GM23338 (cell line): ENCODE measurements at regions not wholly inside any gene's neighbourhood (a gene's known extent, or its start where the extent isn't known, plus 50 kb on each side); places are given as distances from the start of the nearest gene placed in this dataset.

Source experiments
- ATAC-seq: fragments of 200-7000 bp; cut with Tn5 transposase; 3 replicates; pipeline ENCODE4 v1.9.1; 2020
- DNase-seq: peaks from one replicate; pipeline ENCODE4 v3.0.0-alpha.2; 2015; ENCODE audit warnings: low spot score
- H2AFZ ChIP-seq: fragments of 200-600 bp; sonication (generic); 2 replicates; pipeline ENCODE4 v1.8.0; 2016; ENCODE audit warnings: antibody characterized with exemption, mild to moderate bottlenecking, moderate library complexity
- H3F3A ChIP-seq: fragments of 200-600 bp; sonication (generic); replicated peaks from 2 replicates; pipeline ENCODE4 v1.8.0; 2017; ENCODE audit warnings: antibody characterized with exemption, mixed run types, low read depth
- H3K27ac ChIP-seq: fragments of 200-600 bp; sonication (generic); 2 replicates; pipeline ENCODE4 v1.6.1; 2016; ENCODE audit warnings: low read depth
- H3K27me3 ChIP-seq: fragments of 200-600 bp; sonication (generic); 2 replicates; pipeline ENCODE4 v1.8.0; 2016; ENCODE audit warnings: mild to moderate bottlenecking, mixed run types, moderate library complexity; ENCODE audit not compliant: insufficient read depth
- H3K36me3 ChIP-seq: fragments of 200-600 bp; sonication (generic); 2 replicates; pipeline ENCODE4 v1.8.0; 2016; ENCODE audit warnings: mild to moderate bottlenecking; ENCODE audit not compliant: insufficient read depth
- H3K4me1 ChIP-seq: fragments of 200-600 bp; sonication (generic); 2 replicates; pipeline ENCODE4 v1.8.0; 2016; ENCODE audit warnings: mild to moderate bottlenecking, moderate library complexity; ENCODE audit not compliant: insufficient read depth
- H3K4me2 ChIP-seq: fragments of 200-600 bp; sonication (generic); 2 replicates; pipeline ENCODE4 v1.7.1; 2017; ENCODE audit warnings: mixed run types
- H3K4me3 ChIP-seq: fragments of 200-600 bp; sonication (generic); 2 replicates; pipeline ENCODE4 v1.6.1; 2016; ENCODE audit warnings: mixed run types
- H3K79me2 ChIP-seq: fragments of 200-600 bp; sonication (generic); replicated peaks from 2 replicates; pipeline ENCODE4 v1.8.0; 2017; ENCODE audit warnings: mild to moderate bottlenecking; ENCODE audit not compliant: insufficient read depth
- H3K9me2 ChIP-seq: fragments of 200-600 bp; sonication (generic); 2 replicates; pipeline ENCODE4 v1.8.0; 2017; ENCODE audit not compliant: insufficient read depth
- H4K20me1 ChIP-seq: fragments of 200-600 bp; sonication (generic); replicated peaks from 2 replicates; pipeline ENCODE4 v1.8.0; 2017; ENCODE audit warnings: mild to moderate bottlenecking; ENCODE audit not compliant: insufficient read depth
- H3K27ac Mint-ChIP-seq: 2 replicates; pipeline ENCODE4 v1.8.0; 2020; ENCODE audit warnings: inconsistent platforms, mild to moderate bottlenecking, moderate library complexity, mixed read lengths
- H3K27me3 Mint-ChIP-seq: 3 replicates; pipeline ENCODE4 v1.8.0; 2022; ENCODE audit warnings: low read depth, mild to moderate bottlenecking, moderate library complexity, mixed read lengths, inconsistent platforms; ENCODE audit not compliant: insufficient read depth, poor library complexity
- H3K36me3 Mint-ChIP-seq: 3 replicates; pipeline ENCODE4 v1.8.0; 2021; ENCODE audit warnings: low read depth, mild to moderate bottlenecking, inconsistent platforms, moderate library complexity, mixed read lengths
- H3K4me1 Mint-ChIP-seq: 3 replicates; pipeline ENCODE4 v1.8.0; 2020; ENCODE audit warnings: mild to moderate bottlenecking, inconsistent platforms, mixed read lengths
- H3K4me3 Mint-ChIP-seq: 3 replicates; pipeline ENCODE4 v1.8.0; 2021; ENCODE audit warnings: moderate library complexity, mild to moderate bottlenecking, inconsistent platforms, mixed read lengths
- H3K9me3 Mint-ChIP-seq: 3 replicates; pipeline ENCODE4 v1.8.0; 2020; ENCODE audit warnings: moderate library complexity, mild to moderate bottlenecking, inconsistent platforms, mixed read lengths
- CREB1 ChIP-seq: fragments of 250-450 bp; sonication (Bioruptor Pico); IDR thresholded peaks from 2 replicates; pipeline ENCODE4 v1.5.0; 2020; ENCODE audit warnings: low read depth, mild to moderate bottlenecking, moderate library complexity
- ETS1 ChIP-seq: IDR thresholded peaks from 2 replicates; pipeline ENCODE4 v1.6.1; 2016; ENCODE audit warnings: antibody characterized with exemption
- EZH2 ChIP-seq: fragments of 200-600 bp; sonication (generic); IDR thresholded peaks from one replicate; pipeline ENCODE4 v1.8.0; 2017; ENCODE audit warnings: antibody characterized with exemption, mild to moderate bottlenecking, low read depth; ENCODE audit not compliant: unreplicated experiment
- EZH2phosphoT487 ChIP-seq: fragments of 200-600 bp; sonication (generic); IDR thresholded peaks from one replicate; pipeline ENCODE4 v1.8.1; 2018; ENCODE audit warnings: antibody characterized with exemption; ENCODE audit not compliant: unreplicated experiment
- JUNB ChIP-seq: IDR thresholded peaks from one replicate; pipeline ENCODE4 v1.6.1; 2016; ENCODE audit warnings: antibody characterized with exemption; ENCODE audit not compliant: unreplicated experiment
- NANOG ChIP-seq: IDR thresholded peaks from 2 replicates; pipeline ENCODE4 v1.6.1; 2016; ENCODE audit warnings: antibody characterized with exemption, borderline replicate concordance
- POLR2AphosphoS5 ChIP-seq: IDR thresholded peaks from 2 replicates; pipeline ENCODE4 v1.6.1; 2016; ENCODE audit warnings: antibody characterized with exemption, low read depth
- STAT1 ChIP-seq: IDR thresholded peaks from one replicate; pipeline ENCODE4 v1.6.1; 2016; ENCODE audit warnings: antibody characterized with exemption; ENCODE audit not compliant: unreplicated experiment
- ZNF114 ChIP-seq: fragments of 250-450 bp; sonication (Bioruptor Pico); IDR thresholded peaks from 2 replicates; pipeline ENCODE4 v1.5.0; 2020; ENCODE audit warnings: mild to moderate bottlenecking, moderate library complexity
- ZNF462 ChIP-seq: fragments of 250-450 bp; sonication (Bioruptor Pico); IDR thresholded peaks from 2 replicates; pipeline ENCODE4 v1.5.0; 2020; ENCODE audit warnings: mild to moderate bottlenecking, moderate library complexity
- TF ChIP-seq, protein P1 (sequence below), 2 experiments: fragments of 200-600 bp in 1 of 2; sonication (generic) in 1 of 2; conservative IDR thresholded peaks; 2 replicates each; pipeline versions ENCODE4 v1.5.1 to v1.6.1; 2016 to 2017; ENCODE audit warnings: antibody characterized with exemption in 2 of 2, low read depth in 2 of 2, mild to moderate bottlenecking in 2 of 2, moderate library complexity in 1 of 2

DNA sequence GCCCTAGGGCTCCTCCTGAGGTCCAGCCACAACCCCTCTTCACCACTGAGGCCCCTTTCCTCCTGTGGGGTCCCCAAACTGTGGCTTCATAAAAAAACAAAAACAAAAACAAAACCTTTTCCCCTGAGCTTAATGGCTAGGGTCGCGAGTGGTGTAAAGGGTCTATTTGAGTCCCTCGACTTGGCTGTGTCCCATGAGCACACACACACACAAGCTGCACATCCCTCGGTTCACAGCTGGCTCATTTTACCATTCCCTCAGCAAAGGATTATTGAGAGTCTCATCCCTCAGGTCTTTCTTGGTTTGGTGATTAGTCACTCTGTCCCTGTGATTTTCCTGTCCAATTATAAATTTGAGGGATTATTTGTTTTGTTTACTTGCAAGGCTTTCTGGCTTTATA is 206.1 kb upstream of the SASH1 start:
- Histone ChIP-seq H3K27ac (no peak overlapping the region), H3F3A (no peaks in the 10 kb centered on the region), H3K4me2 (no peak overlapping the region), H4K20me1 (no peaks in the 10 kb centered on the region), H3K79me2 (no peaks in the 10 kb centered on the region), H3K36me3 (no peaks in the 10 kb centered on the region; the same call in 1 of the 2 replicates), H2AFZ (peak overlapping the region; percentile 72; the same call in 1 of the 2 replicates), H3K4me3 (no peak overlapping the region), H3K4me1 (no peaks in the 10 kb centered on the region), H3K9me2 (no peaks in the 10 kb centered on the region), H3K27me3 (no peaks in the 10 kb centered on the region)
- no peak for TF ChIP-seq CREB1
- no peak for TF ChIP-seq POLR2AphosphoS5
- TF ChIP-seq NANOG, result no peak
- TF ChIP-seq ETS1, result no peak
- TF ChIP-seq EZH2phosphoT487, result no peak
- TF ChIP-seq JUNB, result no peak
- no peak for TF ChIP-seq STAT1
- TF ChIP-seq, protein P1, sequence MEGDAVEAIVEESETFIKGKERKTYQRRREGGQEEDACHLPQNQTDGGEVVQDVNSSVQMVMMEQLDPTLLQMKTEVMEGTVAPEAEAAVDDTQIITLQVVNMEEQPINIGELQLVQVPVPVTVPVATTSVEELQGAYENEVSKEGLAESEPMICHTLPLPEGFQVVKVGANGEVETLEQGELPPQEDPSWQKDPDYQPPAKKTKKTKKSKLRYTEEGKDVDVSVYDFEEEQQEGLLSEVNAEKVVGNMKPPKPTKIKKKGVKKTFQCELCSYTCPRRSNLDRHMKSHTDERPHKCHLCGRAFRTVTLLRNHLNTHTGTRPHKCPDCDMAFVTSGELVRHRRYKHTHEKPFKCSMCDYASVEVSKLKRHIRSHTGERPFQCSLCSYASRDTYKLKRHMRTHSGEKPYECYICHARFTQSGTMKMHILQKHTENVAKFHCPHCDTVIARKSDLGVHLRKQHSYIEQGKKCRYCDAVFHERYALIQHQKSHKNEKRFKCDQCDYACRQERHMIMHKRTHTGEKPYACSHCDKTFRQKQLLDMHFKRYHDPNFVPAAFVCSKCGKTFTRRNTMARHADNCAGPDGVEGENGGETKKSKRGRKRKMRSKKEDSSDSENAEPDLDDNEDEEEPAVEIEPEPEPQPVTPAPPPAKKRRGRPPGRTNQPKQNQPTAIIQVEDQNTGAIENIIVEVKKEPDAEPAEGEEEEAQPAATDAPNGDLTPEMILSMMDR (conservative IDR thresholded peaks at IDR 0.05; ENCODE audit: low read depth in 2 of 2), result no peak
- no peaks in the 10 kb centered on the region for H3K4me1 Mint-ChIP-seq
- peaks cover 1% of the 10 kb centered on the region for H3K27me3 Mint-ChIP-seq
- no peaks in the 10 kb centered on the region for H3K36me3 Mint-ChIP-seq
- no peak for DNase-seq
- no peak overlapping the region for H3K4me3 Mint-ChIP-seq
- no peak for ATAC-seq
- H3K9me3 Mint-ChIP-seq, result peaks cover 5% of the 10 kb centered on the region; the same call in 2 of the 3 replicates
- H3K27ac Mint-ChIP-seq, result no peak overlapping the region

DNA sequence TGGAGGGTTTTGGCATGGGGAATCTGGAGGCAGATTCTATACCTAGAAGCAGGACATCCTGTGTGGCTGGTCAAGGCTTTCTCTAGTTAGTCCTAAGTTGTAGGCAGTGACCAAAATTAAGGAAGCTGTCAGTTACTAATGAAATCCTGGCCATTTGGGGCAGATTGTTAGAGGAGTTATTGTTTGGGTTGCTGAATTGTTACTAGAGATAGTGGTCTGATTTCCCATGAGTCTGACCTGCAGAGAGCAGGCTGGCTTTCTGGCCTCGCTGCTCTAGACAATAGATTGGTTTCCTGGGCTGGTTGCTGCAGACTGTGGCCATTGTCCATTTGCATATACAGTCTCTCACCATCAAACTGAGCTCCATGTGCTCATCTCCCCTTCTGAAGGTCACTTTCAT is 205.0 kb upstream of the SASH1 start:
- Mint-ChIP-seq H3K27me3 (peaks cover 1% of the 10 kb centered on the region), H3K27ac (no peak overlapping the region), H3K36me3 (no peaks in the 10 kb centered on the region), H3K4me1 (no peaks in the 10 kb centered on the region), H3K4me3 (no peak overlapping the region), H3K9me3 (peaks cover 5% of the 10 kb centered on the region; the same call in 2 of the 3 replicates)
- H3K4me3 ChIP-seq, result no peak overlapping the region
- H3F3A ChIP-seq, result no peaks in the 10 kb centered on the region
- no peaks in the 10 kb centered on the region for H4K20me1 ChIP-seq
- no peaks in the 10 kb centered on the region for H3K4me1 ChIP-seq
- DNase-seq (no peak), ATAC-seq (no peak)
- no peaks in the 10 kb centered on the region for H3K27me3 ChIP-seq
- no peaks in the 10 kb centered on the region for H3K79me2 ChIP-seq
- H3K36me3 ChIP-seq, result no peaks in the 10 kb centered on the region; the same call in 1 of the 2 replicates
- H2AFZ ChIP-seq, result no peak overlapping the region
- no peaks in the 10 kb centered on the region for H3K9me2 ChIP-seq
- H3K4me2 ChIP-seq, result no peak overlapping the region
- no peak overlapping the region for H3K27ac ChIP-seq
- TF ChIP-seq CREB1 (no peak), NANOG (no peak), POLR2AphosphoS5 (no peak), EZH2 (no peak), STAT1 (no peak), ZNF114 (CRISPR knock-in tag) (no peak), ZNF462 (CRISPR knock-in tag) (no peak), JUNB (no peak)
- TF ChIP-seq, protein P1 (conservative IDR thresholded peaks at IDR 0.05; ENCODE audit: low read depth in 2 of 2), result no peak
